H1 (cell line): ENCODE measurements at regions not wholly inside any gene's neighbourhood (a gene's known extent, or its start where the extent isn't known, plus 50 kb on each side); places are given as distances from the start of the nearest gene placed in this dataset.

ENCODE experiments used
- CTCF ChIA-PET: fragments of 300-600 bp; sonication (Branson Sonifier 250); formaldehyde crosslinking; loops from one replicate; lab custom pipeline; 2021; ENCODE audit not compliant: partially characterized antibody; lab: Charles Lee
- POLR2A ChIA-PET: fragments of 300-600 bp; sonication (Branson Sonifier 250); formaldehyde crosslinking; loops from one replicate; lab custom pipeline; 2021; ENCODE audit warnings: inconsistent platforms; ENCODE audit not compliant: partially characterized antibody; lab: Charles Lee
- DNase-seq, 2 experiments: peaks; one replicate each; pipeline versions ENCODE4 v3.0.0 to v3.0.0-alpha.2; 2010 to 2022; ENCODE audit warnings: low spot score in 2 of 2, low read depth in 1 of 2, mixed read lengths in 1 of 2
- FAIRE-seq: peaks from 2 replicates; lab custom pipeline; 2011; peaks lifted over from hg19 to GRCh38; lab: Jason Lieb, UNC
- H2AFZ ChIP-seq: 2 replicates; pipeline ENCODE4 v1.8.1; 2012; ENCODE audit warnings: low read length, inconsistent platforms
- H2AK5ac ChIP-seq: 2 replicates; pipeline ENCODE4 v1.6.1; 2013; ENCODE audit warnings: low read depth, low read length
- H2BK120ac ChIP-seq: replicated peaks from 2 replicates; pipeline ENCODE3; 2013; ENCODE audit warnings: low read depth, low read length, inconsistent platforms
- H2BK12ac ChIP-seq: 2 replicates; pipeline ENCODE4 v1.6.1; 2013; ENCODE audit warnings: low read depth, low read length
- H2BK15ac ChIP-seq: 2 replicates; pipeline ENCODE4 v1.6.1; 2013; ENCODE audit warnings: low read length
- H2BK20ac ChIP-seq: 2 replicates; pipeline ENCODE4 v1.6.1; 2013; ENCODE audit warnings: low read length
- H2BK5ac ChIP-seq: 2 replicates; pipeline ENCODE4 v1.6.1; 2013; ENCODE audit warnings: low read depth, low read length
- H3K14ac ChIP-seq: 2 replicates; pipeline ENCODE4 v1.6.1; 2013; ENCODE audit warnings: inconsistent platforms; ENCODE audit not compliant: insufficient read length
- H3K18ac ChIP-seq: 2 replicates; pipeline ENCODE4 v1.6.1; 2013; ENCODE audit warnings: low read length; ENCODE audit errors: extremely low read depth
- H3K23ac ChIP-seq: 2 replicates; pipeline ENCODE4 v1.6.1; 2013; ENCODE audit warnings: inconsistent platforms; ENCODE audit not compliant: insufficient read length
- H3K23me2 ChIP-seq: 2 replicates; pipeline ENCODE4 v1.6.1; 2013; ENCODE audit warnings: low read depth, low read length
- H3K27ac ChIP-seq: 2 replicates; pipeline ENCODE4 v1.6.1; 2011; ENCODE audit warnings: low read depth, low read length, inconsistent platforms
- H3K27me3 ChIP-seq, 4 experiments: replicated peaks in 1 of 4; 1 replicate in 1 of 4; 2 replicates in 3 of 4; pipeline versions ENCODE4 v1.6.1 to v1.8.1; 2011 to 2013; ENCODE audit warnings: low read length in 3 of 4, mild to moderate bottlenecking in 3 of 4, inconsistent platforms in 2 of 4, mixed read lengths in 2 of 4, moderate library complexity in 1 of 4; ENCODE audit not compliant: control insufficient read depth in 3 of 4, insufficient read depth in 3 of 4; ENCODE audit errors: extremely low read depth in 1 of 4
- H3K36me3 ChIP-seq, 4 experiments: 2 replicates each; pipeline versions ENCODE4 v1.6.1 to v1.8.1; 2011 to 2013; ENCODE audit warnings: mild to moderate bottlenecking in 4 of 4, low read length in 3 of 4, moderate library complexity in 2 of 4, control low read depth in 1 of 4, inconsistent platforms in 1 of 4; ENCODE audit not compliant: insufficient read depth in 4 of 4, control insufficient read depth in 2 of 4
- H3K4ac ChIP-seq: replicated peaks from 2 replicates; pipeline ENCODE3; 2013; ENCODE audit warnings: low read length, low read depth, mixed read lengths, inconsistent platforms; ENCODE audit not compliant: insufficient read length
- H3K4me1 ChIP-seq, 4 experiments: replicated peaks in 1 of 4; 1 replicate in 1 of 4; 2 replicates in 3 of 4; pipeline versions ENCODE4 v1.6.1 to v1.8.1; 2011 to 2013; ENCODE audit warnings: low read length in 3 of 4, inconsistent platforms in 2 of 4, mixed read lengths in 1 of 4; ENCODE audit not compliant: insufficient read depth in 4 of 4, control insufficient read depth in 3 of 4
- H3K4me2 ChIP-seq, 2 experiments: 2 replicates each; pipeline versions ENCODE4 v1.6.1 to v1.8.1; 2011 to 2013; ENCODE audit warnings: low read depth in 2 of 2, low read length in 2 of 2, control low read depth in 1 of 2, inconsistent platforms in 1 of 2, mild to moderate bottlenecking in 1 of 2; ENCODE audit not compliant: insufficient read depth in 1 of 2
- H3K4me3 ChIP-seq, 4 experiments: fragments of 200-600, 300-600 bp in 1 of 4; sonication (generic), shearing (Covaris generic), sonication (Bioruptor Twin) in 1 of 4; 2 replicates each; pipeline versions ENCODE4 v1.5.1 to v1.8.1; 2011 to 2016; ENCODE audit warnings: low read length in 4 of 4, low read depth in 3 of 4, control low read depth in 2 of 4, inconsistent platforms in 2 of 4, mild to moderate bottlenecking in 2 of 4, mixed read lengths in 1 of 4, moderate library complexity in 1 of 4; ENCODE audit not compliant: insufficient read depth in 2 of 4; ENCODE audit errors: extremely low read depth in 1 of 4
- H3K56ac ChIP-seq: replicated peaks from 2 replicates; pipeline ENCODE3; 2013; ENCODE audit warnings: low read depth, mild to moderate bottlenecking, mixed read lengths, low read length, inconsistent platforms; ENCODE audit not compliant: insufficient read length
- H3K79me1 ChIP-seq: 2 replicates; pipeline ENCODE4 v1.6.1; 2013; ENCODE audit warnings: low read depth, low read length, control low read depth
- H3K79me2 ChIP-seq, 2 experiments: 2 replicates each; pipeline versions ENCODE4 v1.6.1 to v1.8.1; 2012 to 2013; ENCODE audit warnings: low read length in 2 of 2, mild to moderate bottlenecking in 2 of 2, inconsistent platforms in 1 of 2; ENCODE audit not compliant: insufficient read depth in 2 of 2, control insufficient read depth in 1 of 2
- H3K9ac ChIP-seq, 4 experiments: replicated peaks in 1 of 4; 1 replicate in 1 of 4; 2 replicates in 3 of 4; pipeline versions ENCODE4 v1.6.1 to v1.8.1; 2011 to 2013; ENCODE audit warnings: low read depth in 3 of 4, low read length in 3 of 4, control low read depth in 2 of 4, mild to moderate bottlenecking in 2 of 4, moderate library complexity in 2 of 4, inconsistent platforms in 1 of 4; ENCODE audit errors: extremely low read depth in 1 of 4
- H3K9me3 ChIP-seq, 2 experiments: 2 replicates each; pipeline versions ENCODE4 v1.6.1 to v1.8.1; 2012 to 2013; ENCODE audit warnings: mild to moderate bottlenecking in 2 of 2, moderate library complexity in 2 of 2, control low read depth in 1 of 2, inconsistent platforms in 1 of 2, low read depth in 1 of 2, low read length in 1 of 2, mixed read lengths in 1 of 2; ENCODE audit not compliant: insufficient read depth in 2 of 2
- H4K20me1 ChIP-seq, 2 experiments: replicated peaks in 1 of 2; 2 replicates each; pipeline versions ENCODE3 to v1.8.1; 2011 to 2013; ENCODE audit warnings: inconsistent platforms in 2 of 2, low read length in 2 of 2, mild to moderate bottlenecking in 1 of 2; ENCODE audit not compliant: insufficient read depth in 2 of 2, control insufficient read depth in 1 of 2
- H4K5ac ChIP-seq: 2 replicates; pipeline ENCODE4 v1.6.1; 2013; ENCODE audit warnings: low read length, low read depth, mixed read lengths, inconsistent platforms; ENCODE audit not compliant: insufficient read length
- H4K8ac ChIP-seq: 2 replicates; pipeline ENCODE4 v1.8.0; 2013; ENCODE audit warnings: mild to moderate bottlenecking, moderate library complexity, low read length, inconsistent platforms; ENCODE audit not compliant: insufficient read depth; ENCODE audit errors: extremely low read depth
- H4K91ac ChIP-seq: replicated peaks from 2 replicates; pipeline ENCODE3; 2013; ENCODE audit warnings: low read length, mixed read lengths, inconsistent platforms; ENCODE audit not compliant: insufficient read length
- GTF2F1 ChIP-seq: IDR thresholded peaks from 2 replicates; pipeline ENCODE4 v1.6.1; 2012; ENCODE audit warnings: low read depth, low read length, improper control_type of control experiment, borderline replicate concordance
- TAF7 ChIP-seq: optimal IDR thresholded peaks from 2 replicates; pipeline ENCODE3; 2011; ENCODE audit warnings: low read depth, mild to moderate bottlenecking, inconsistent platforms, low read length, moderate library complexity, borderline replicate concordance
- WGBS, 2 experiments: shearing (Covaris generic) in 1 of 2; methylation state at CpG; one replicate each; pipeline versions ENCODE4 v1.1.6 to v1.1.7; 2013 to 2015; ENCODE audit warnings: low lambda C conversion rate in 2 of 2, mixed read lengths in 2 of 2, inconsistent platforms in 1 of 2, low coverage in 1 of 2, missing lambda C conversion rate in 1 of 2; ENCODE audit not compliant: insufficient replicate concordance in 2 of 2, insufficient coverage in 1 of 2, insufficient read length in 1 of 2; ENCODE audit errors: extremely low coverage in 1 of 2, missing lambda C conversion rate in 1 of 2; 5-methylcytosine and 5-hydroxymethylcytosine counted together

DNA sequence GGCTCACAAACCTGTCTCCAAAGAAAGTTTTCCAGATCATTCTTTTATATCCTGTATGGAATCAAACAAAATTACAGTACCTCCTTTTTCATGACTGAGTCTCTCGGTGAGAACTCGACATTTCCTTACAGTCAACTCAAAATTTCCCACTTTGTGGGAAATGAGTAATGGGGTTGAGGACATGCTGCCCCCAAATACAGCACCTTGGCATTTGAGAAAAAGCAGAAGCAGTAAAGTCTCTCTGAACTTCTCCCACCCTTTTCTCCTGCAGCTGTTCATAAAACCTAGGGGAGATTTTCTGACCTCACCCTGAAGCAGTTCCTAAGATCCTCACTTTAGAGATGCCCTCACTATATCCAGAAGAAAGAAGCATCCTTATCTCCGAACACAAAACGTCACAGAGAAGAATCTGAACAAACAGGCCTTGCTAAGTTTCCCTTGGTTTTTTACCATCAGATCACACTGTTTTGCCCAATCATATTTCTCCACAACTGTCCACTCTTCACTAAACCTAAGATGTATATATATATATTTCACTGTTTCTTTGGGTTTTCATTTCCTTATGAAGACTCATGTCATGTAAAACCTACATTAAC is 96.1 kb upstream of the APC start:
- DNase-seq (no peak), FAIRE-seq (no peak)
- H3K56ac ChIP-seq = no peak overlapping the region
- H2BK120ac ChIP-seq = no peak overlapping the region
- H2BK20ac ChIP-seq = no peak overlapping the region
- H3K4me3 ChIP-seq = no peak overlapping the region
- H3K27ac ChIP-seq = no peak overlapping the region
- H3K14ac ChIP-seq = no peak overlapping the region
- H3K9ac ChIP-seq = no peak overlapping the region
- H3K18ac ChIP-seq = no peak overlapping the region
- H3K23me2 ChIP-seq = no peaks in the 10 kb centered on the region
- no peak overlapping the region for H2AK5ac ChIP-seq
- no peaks in the 10 kb centered on the region for H3K9me3 ChIP-seq
- H3K36me3 ChIP-seq = no peaks in the 10 kb centered on the region
- no peak overlapping the region for H2BK15ac ChIP-seq
- no peak overlapping the region for H2AFZ ChIP-seq
- CTCF ChIA-PET = interaction anchor here (1.8 kb wide), 1 partner anchor 37 kb away, joined by 4 read pairs; no protein-coding TSS in a partner anchor
- H2BK5ac ChIP-seq = no peak overlapping the region
- H4K91ac ChIP-seq = no peak overlapping the region
- H4K20me1 ChIP-seq = no peaks in the 10 kb centered on the region
- H3K4me1 ChIP-seq = no peaks in the 10 kb centered on the region
- H3K4ac ChIP-seq = no peak overlapping the region
- no peaks in the 10 kb centered on the region for H3K79me1 ChIP-seq
- peaks cover 0 to 1% (median 0%) of the 10 kb centered on the region in 4 experiments; a peak in 1 of 7 replicates for H3K27me3 ChIP-seq
- H3K23ac ChIP-seq = no peak overlapping the region
- WGBS, 2 experiments = 98% methylated on average over 4 of the region's 4 CpGs; no CpG with 5 or more reads in 1 of the 2 experiments
- H3K4me2 ChIP-seq = no peak overlapping the region
- no peak overlapping the region for H4K8ac ChIP-seq
- H3K79me2 ChIP-seq = no peaks in the 10 kb centered on the region
- POLR2A ChIA-PET = no interaction called here
- no peak overlapping the region for H2BK12ac ChIP-seq
- TF ChIP-seq GTF2F1 (no peak), TAF7 (no peak)
- H4K5ac ChIP-seq = no peak overlapping the region
